Liver (tissue), 8 donors: ENCODE measurements at regions not wholly inside any gene's neighbourhood (a gene's known extent, or its start where the extent isn't known, plus 50 kb on each side); places are given as distances from the start of the nearest gene placed in this dataset.

Experiments
- DNase-seq: peaks from one replicate; pipeline ENCODE4 v3.0.0-alpha.2; 2017; ENCODE audit warnings: low spot score
- H3K27ac ChIP-seq, 2 donors: one replicate each; pipeline ENCODE4 v1.7.0; 2013; ENCODE audit warnings: inconsistent platforms in 2 of 2, low read length in 2 of 2, control low read depth in 1 of 2, low read depth in 1 of 2, mild to moderate bottlenecking in 1 of 2
- H3K27me3 ChIP-seq, 4 donors: one replicate each; pipeline versions ENCODE4 v1.6.1 to v1.7.0; 2013; ENCODE audit warnings: low read length in 3 of 4, inconsistent platforms in 1 of 4, mild to moderate bottlenecking in 1 of 4, moderate library complexity in 1 of 4; ENCODE audit not compliant: control insufficient read depth in 4 of 4, insufficient read depth in 4 of 4
- H3K36me3 ChIP-seq, 4 donors: one replicate each; pipeline versions ENCODE4 v1.6.1 to v1.7.0; 2013; ENCODE audit warnings: low read length in 3 of 4, mild to moderate bottlenecking in 3 of 4, low read depth in 1 of 4, moderate library complexity in 1 of 4; ENCODE audit not compliant: control insufficient read depth in 4 of 4, insufficient read depth in 3 of 4
- H3K4me1 ChIP-seq, 4 donors: one replicate each; pipeline versions ENCODE4 v1.6.1 to v1.7.0; 2013; ENCODE audit warnings: low read length in 3 of 4, mild to moderate bottlenecking in 3 of 4, moderate library complexity in 1 of 4; ENCODE audit not compliant: control insufficient read depth in 4 of 4, insufficient read depth in 4 of 4
- H3K4me3 ChIP-seq, 3 donors: one replicate each; pipeline versions ENCODE4 v1.6.1 to v1.7.0; 2013; ENCODE audit warnings: low read length in 3 of 3, control low read depth in 1 of 3, low read depth in 1 of 3, mild to moderate bottlenecking in 1 of 3
- H3K9ac ChIP-seq, 2 donors: one replicate each; pipeline ENCODE4 v1.7.0; 2013; ENCODE audit warnings: low read length in 2 of 2, mild to moderate bottlenecking in 2 of 2, moderate library complexity in 2 of 2, control low read depth in 1 of 2, low read depth in 1 of 2
- H3K9me3 ChIP-seq, 4 donors: one replicate each; pipeline versions ENCODE4 v1.6.1 to v1.7.0; 2013; ENCODE audit warnings: low read length in 3 of 4; ENCODE audit not compliant: control insufficient read depth in 4 of 4
- ATF3 ChIP-seq: IDR thresholded peaks from 2 replicates; pipeline ENCODE4 v1.6.1; 2016; ENCODE audit warnings: antibody characterized with exemption
- CTCF ChIP-seq: fragments of 150-350 bp; IDR thresholded peaks from 2 replicates; pipeline ENCODE4 v1.5.1; 2017; ENCODE audit warnings: improper control_type of control experiment, low read depth, low read length; ENCODE audit not compliant: missing input control
- FOXA2 ChIP-seq: IDR thresholded peaks from 2 replicates; pipeline ENCODE4 v1.6.1; 2016; ENCODE audit warnings: antibody characterized with exemption
- GABPA ChIP-seq, 2 donors: IDR thresholded peaks in 1 of 2; conservative IDR thresholded peaks in 1 of 2; 2 replicates each; pipeline ENCODE4 v1.6.1; 2016; ENCODE audit warnings: antibody characterized with exemption in 2 of 2, mild to moderate bottlenecking in 1 of 2, moderate library complexity in 1 of 2
- HNF4A ChIP-seq, 2 donors: conservative IDR thresholded peaks; 2 replicates each; pipeline ENCODE4 v1.6.1; 2016; ENCODE audit warnings: antibody characterized with exemption in 2 of 2, mild to moderate bottlenecking in 2 of 2
- HNF4G ChIP-seq: IDR thresholded peaks from 2 replicates; pipeline ENCODE4 v1.6.1; 2016; ENCODE audit warnings: antibody characterized with exemption
- MAX ChIP-seq: IDR thresholded peaks from 2 replicates; pipeline ENCODE4 v1.6.1; 2016; ENCODE audit warnings: antibody characterized with exemption
- RAD21 ChIP-seq, 2 donors: IDR thresholded peaks; 2 replicates each; pipeline ENCODE4 v1.6.1; 2016; ENCODE audit warnings: antibody characterized with exemption in 2 of 2, mild to moderate bottlenecking in 2 of 2
- REST ChIP-seq: IDR thresholded peaks from 2 replicates; pipeline ENCODE4 v1.6.1; 2016; ENCODE audit warnings: antibody characterized with exemption, mild to moderate bottlenecking
- RXRA ChIP-seq, 2 donors: IDR thresholded peaks; 2 replicates each; pipeline ENCODE4 v1.6.1; 2017 to 2018; ENCODE audit warnings: antibody characterized with exemption in 2 of 2, mild to moderate bottlenecking in 1 of 2
- TAF1 ChIP-seq: conservative IDR thresholded peaks from 2 replicates; pipeline ENCODE4 v1.6.1; 2016; ENCODE audit warnings: antibody characterized with exemption, mild to moderate bottlenecking
- YY1 ChIP-seq: IDR thresholded peaks from 2 replicates; pipeline ENCODE4 v1.6.1; 2016; ENCODE audit warnings: antibody characterized with exemption, mild to moderate bottlenecking
- ZBTB33 ChIP-seq: IDR thresholded peaks from 2 replicates; pipeline ENCODE4 v1.6.1; 2016; ENCODE audit warnings: antibody characterized with exemption
- WGBS: extraction: QIAGEN DNeasy Blood & Tissue Kit; methylation state at CpG from one replicate; pipeline ENCODE4 v1.1.7; 2013; 5-methylcytosine and 5-hydroxymethylcytosine counted together
- donor health status: healthy.
- donor health status: healthy.
- donor health status: healthy.
- donor health status: healthy.
- donor health status: healthy.

- TF ChIP-seq ZBTB33 (no peak), RXRA (IDR thresholded peaks at IDR 0.05) (no peak), FOXA2 (no peak), TAF1 (no peak), GABPA (IDR thresholded peaks at IDR 0.05 in 1 of 2, conservative IDR thresholded peaks at IDR 0.05 in 1 of 2) (no peak), HNF4G (no peak)
Observed at GRCh38 chr7:25424113-25424512, 195.8 kb upstream of the NPVF start (continued).

- no peaks in the 10 kb centered on the region for H3K9me3 ChIP-seq
- no peaks in the 10 kb centered on the region for H3K4me1 ChIP-seq
- no peak for TF ChIP-seq CTCF
- no peak for TF ChIP-seq ATF3
- TF ChIP-seq REST = no peak
- TF ChIP-seq HNF4A (conservative IDR thresholded peaks at IDR 0.05) = no peak
- TF ChIP-seq YY1 = no peak
- TF ChIP-seq HNF4G = no peak
- no peak for TF ChIP-seq GABPA (IDR thresholded peaks at IDR 0.05 in 1 of 2, conservative IDR thresholded peaks at IDR 0.05 in 1 of 2)
- no peak for TF ChIP-seq RAD21 (IDR thresholded peaks at IDR 0.05)
- no peak for TF ChIP-seq ZBTB33
- TF ChIP-seq MAX = no peak
- H3K27me3 ChIP-seq = no peaks in the 10 kb centered on the region
- H3K9ac ChIP-seq = no peak overlapping the region
- H3K36me3 ChIP-seq = no peaks in the 10 kb centered on the region
- no peak overlapping the region for H3K4me3 ChIP-seq
- H3K27ac ChIP-seq = no peak overlapping the region
- WGBS = 90% methylated on average over 5 of the region's 5 CpGs
- no peak for DNase-seq
Observed at GRCh38 chr7:25424855-25425254, 196.6 kb upstream of the NPVF start.
